ENCODE measurements at regions not wholly inside any gene's neighbourhood (a gene's known extent, or its start where the extent isn't known, plus 50 kb on each side); places are given as distances from the start of the nearest gene placed in this dataset.

- H2BK15ac ChIP-seq (ENCODE audit: low read length), result no peak overlapping the region
- no peak overlapping the region for H3K4me3 ChIP-seq (ENCODE audit: extremely low read depth in 1 of 4, insufficient read depth in 2 of 4, low read depth in 3 of 4, low read length in 4 of 4)
- H3K23ac ChIP-seq (ENCODE audit: insufficient read length), result no peak overlapping the region
- H3K36me3 ChIP-seq (ENCODE audit: control insufficient read depth in 2 of 4, insufficient read depth in 4 of 4, low read length in 3 of 4), result no peaks in the 10 kb centered on the region
- WGBS, 2 experiments (ENCODE audit: extremely low coverage in 1 of 2, insufficient coverage in 1 of 2, insufficient read length in 1 of 2, insufficient replicate concordance in 2 of 2, low coverage in 1 of 2, low lambda C conversion rate in 2 of 2, missing lambda C conversion rate in 1 of 2), result 90% methylated on average over 1 of the region's 1 CpG; no CpG with 5 or more reads in 1 of the 2 experiments
- no peaks in the 10 kb centered on the region for H3K4me1 ChIP-seq (replicated peaks in 1 of 4; ENCODE audit: control insufficient read depth in 3 of 4, insufficient read depth in 4 of 4, low read length in 3 of 4)
- H3K4me2 ChIP-seq (ENCODE audit: insufficient read depth in 1 of 2, low read depth in 2 of 2, low read length in 2 of 2), result no peak overlapping the region
- H3K9me3 ChIP-seq (ENCODE audit: insufficient read depth in 2 of 2, low read depth in 1 of 2, low read length in 1 of 2), result no peaks in the 10 kb centered on the region
- no peak overlapping the region for H3K14ac ChIP-seq (ENCODE audit: insufficient read length)
- H2AK5ac ChIP-seq (ENCODE audit: low read depth, low read length), result no peak overlapping the region
- H2BK12ac ChIP-seq (ENCODE audit: low read depth, low read length), result no peak overlapping the region
- no peak overlapping the region for H3K27ac ChIP-seq (ENCODE audit: low read depth, low read length)
- no peak overlapping the region for H2BK5ac ChIP-seq (ENCODE audit: low read depth, low read length)
- POLR2A ChIA-PET (ENCODE audit: partially characterized antibody), result no interaction called here
- no peaks in the 10 kb centered on the region for H3K27me3 ChIP-seq (replicated peaks in 1 of 4; ENCODE audit: control insufficient read depth in 3 of 4, extremely low read depth in 1 of 4, insufficient read depth in 3 of 4, low read length in 3 of 4)
- no peak overlapping the region for H4K5ac ChIP-seq (ENCODE audit: insufficient read length, low read depth, low read length)
- no peak overlapping the region for H2BK20ac ChIP-seq (ENCODE audit: low read length)
- H3K56ac ChIP-seq (replicated peaks; ENCODE audit: insufficient read length, low read depth, low read length), result no peak overlapping the region
- no peak overlapping the region for H3K4ac ChIP-seq (replicated peaks; ENCODE audit: insufficient read length, low read depth, low read length)
- CTCF ChIA-PET (ENCODE audit: partially characterized antibody), result interaction anchor here (0.5 to 1.2 kb wide), 2 partner anchors 12 to 216 kb away, joined by 3 read pairs; no protein-coding TSS in a partner anchor
- no peak overlapping the region for H4K91ac ChIP-seq (replicated peaks; ENCODE audit: insufficient read length, low read length)
- TF ChIP-seq POU5F1 (IDR thresholded peaks at IDR 0.05; ENCODE audit: low read depth, low read length), result no peak
- no peaks in the 10 kb centered on the region for H3K79me1 ChIP-seq (ENCODE audit: low read depth, low read length)
- no peak for FAIRE-seq
- no peak overlapping the region for H3K9ac ChIP-seq (replicated peaks in 1 of 4; ENCODE audit: extremely low read depth in 1 of 4, low read depth in 3 of 4, low read length in 3 of 4)
- H4K8ac ChIP-seq (ENCODE audit: extremely low read depth, insufficient read depth, low read length), result no peak overlapping the region
- H2AFZ ChIP-seq (ENCODE audit: low read length), result no peak overlapping the region
- no peak for DNase-seq (ENCODE audit: low read depth in 1 of 2, low spot score in 2 of 2)
- H3K18ac ChIP-seq (ENCODE audit: extremely low read depth, low read length), result no peak overlapping the region
- no peaks in the 10 kb centered on the region for H3K23me2 ChIP-seq (ENCODE audit: low read depth, low read length)
- no peaks in the 10 kb centered on the region for H3K79me2 ChIP-seq (ENCODE audit: control insufficient read depth in 1 of 2, insufficient read depth in 2 of 2, low read length in 2 of 2)
- no peaks in the 10 kb centered on the region for H4K20me1 ChIP-seq (replicated peaks in 1 of 2; ENCODE audit: control insufficient read depth in 1 of 2, insufficient read depth in 2 of 2, low read length in 2 of 2)
- H2BK120ac ChIP-seq (replicated peaks; ENCODE audit: low read depth, low read length), result no peak overlapping the region
Observed at GRCh38 chr14:53692885-53693284, 263.7 kb downstream of the BMP4 start.

Measured in H1 (cell line).